H9 (cell line): ENCODE measurements at regions not wholly inside any gene's neighbourhood (a gene's known extent, or its start where the extent isn't known, plus 50 kb on each side); places are given as distances from the start of the nearest gene placed in this dataset.

Experiments
- DNase-seq: peaks from one replicate; pipeline ENCODE4 v3.0.0-alpha.2; 2017
- H2AFZ ChIP-seq: one replicate; pipeline ENCODE4 v1.6.1; 2013; ENCODE audit warnings: mild to moderate bottlenecking, low read length, control low read depth, moderate library complexity
- H2AK5ac ChIP-seq: 2 replicates; pipeline ENCODE4 v1.6.1; 2013; ENCODE audit warnings: low read length, control low read depth, mixed read lengths; ENCODE audit not compliant: insufficient read length
- H2BK120ac ChIP-seq: one replicate; pipeline ENCODE4 v1.6.1; 2013; ENCODE audit warnings: low read depth, mild to moderate bottlenecking, low read length, control low read depth, inconsistent platforms; ENCODE audit not compliant: poor library complexity, severe bottlenecking
- H2BK12ac ChIP-seq: 2 replicates; pipeline ENCODE4 v1.6.1; 2013; ENCODE audit warnings: low read length, control low read depth, mixed read lengths, low read depth; ENCODE audit not compliant: insufficient read length
- H2BK15ac ChIP-seq: 2 replicates; pipeline ENCODE4 v1.6.1; 2013; ENCODE audit warnings: low read depth, low read length, control low read depth
- H2BK20ac ChIP-seq: one replicate; pipeline ENCODE4 v1.6.1; 2013; ENCODE audit warnings: low read depth, mild to moderate bottlenecking, low read length, control low read depth, inconsistent platforms; ENCODE audit not compliant: poor library complexity, severe bottlenecking
- H2BK5ac ChIP-seq: 2 replicates; pipeline ENCODE4 v1.6.1; 2013; ENCODE audit warnings: low read length, control low read depth, mixed read lengths; ENCODE audit not compliant: insufficient read length
- H3K14ac ChIP-seq: 2 replicates; pipeline ENCODE4 v1.6.1; 2013; ENCODE audit warnings: low read length, control low read depth; ENCODE audit not compliant: insufficient read depth
- H3K18ac ChIP-seq: 2 replicates; pipeline ENCODE4 v1.6.1; 2013; ENCODE audit warnings: low read depth, mild to moderate bottlenecking, mixed read lengths, low read length, control low read depth; ENCODE audit not compliant: insufficient read length
- H3K23ac ChIP-seq: 2 replicates; pipeline ENCODE4 v1.6.1; 2013; ENCODE audit warnings: low read length, control low read depth, mixed read lengths, low read depth; ENCODE audit not compliant: insufficient read length
- H3K23me2 ChIP-seq: 2 replicates; pipeline ENCODE4 v1.6.1; 2013; ENCODE audit warnings: low read depth, mild to moderate bottlenecking, mixed read lengths, low read length, control low read depth; ENCODE audit not compliant: insufficient read length, poor library complexity, severe bottlenecking
- H3K27ac ChIP-seq: 2 replicates; pipeline ENCODE4 v1.5.1; 2013; ENCODE audit warnings: low read length, control low read depth, mixed read lengths, low read depth; ENCODE audit not compliant: insufficient read length
- H3K27me3 ChIP-seq: 2 replicates; pipeline ENCODE4 v1.6.1; 2013; ENCODE audit warnings: low read length, control low read depth, inconsistent platforms; ENCODE audit not compliant: insufficient read depth
- H3K4ac ChIP-seq: 2 replicates; pipeline ENCODE4 v1.6.1; 2013; ENCODE audit warnings: low read depth, mild to moderate bottlenecking, control low read depth, inconsistent platforms, low read length, moderate library complexity
- H3K4me1 ChIP-seq: 2 replicates; pipeline ENCODE4 v1.6.1; 2013; ENCODE audit warnings: low read length, control low read depth, inconsistent platforms; ENCODE audit not compliant: insufficient read depth
- H3K4me2 ChIP-seq: 2 replicates; pipeline ENCODE4 v1.6.1; 2013; ENCODE audit warnings: low read length, control low read depth, mixed read lengths; ENCODE audit not compliant: insufficient read length, insufficient read depth
- H3K56ac ChIP-seq: 2 replicates; pipeline ENCODE4 v1.6.1; 2013; ENCODE audit warnings: low read depth, mild to moderate bottlenecking, mixed read lengths, low read length, control low read depth; ENCODE audit not compliant: insufficient read length
- H3K79me1 ChIP-seq: 2 replicates; pipeline ENCODE4 v1.6.1; 2013; ENCODE audit warnings: low read depth, mild to moderate bottlenecking, moderate library complexity, low read length, control low read depth, inconsistent platforms; ENCODE audit not compliant: insufficient read depth, poor library complexity, severe bottlenecking
- H3K79me2 ChIP-seq: 2 replicates; pipeline ENCODE4 v1.6.1; 2013; ENCODE audit warnings: low read length, control low read depth, inconsistent platforms; ENCODE audit not compliant: insufficient read depth
- H3K9ac ChIP-seq: 2 replicates; pipeline ENCODE4 v1.6.1; 2013; ENCODE audit warnings: low read length, control low read depth, mixed read lengths; ENCODE audit not compliant: insufficient read length; ENCODE audit errors: extremely low read depth
- H3K9me3 ChIP-seq: one replicate; pipeline ENCODE4 v1.6.1; 2013; ENCODE audit warnings: low read depth, low read length, inconsistent platforms; ENCODE audit not compliant: control insufficient read depth
- H3T11ph ChIP-seq: one replicate; pipeline ENCODE4 v1.6.1; 2013; ENCODE audit warnings: mild to moderate bottlenecking, low read length, control low read depth, inconsistent platforms
- H4K20me1 ChIP-seq: one replicate; pipeline ENCODE4 v1.6.1; 2013; ENCODE audit not compliant: control insufficient read depth, insufficient read length, insufficient read depth
- H4K5ac ChIP-seq: 2 replicates; pipeline ENCODE4 v1.6.1; 2013; ENCODE audit warnings: low read depth, mild to moderate bottlenecking, mixed read lengths, low read length, control low read depth; ENCODE audit not compliant: insufficient read length
- H4K8ac ChIP-seq: replicated peaks from 2 replicates; pipeline ENCODE4 v1.6.1; 2013; ENCODE audit warnings: low read length, control low read depth, mixed read lengths, low read depth; ENCODE audit not compliant: insufficient read length
- H4K91ac ChIP-seq: 2 replicates; pipeline ENCODE4 v1.6.1; 2013; ENCODE audit warnings: low read depth, mild to moderate bottlenecking, moderate library complexity, mixed read lengths, low read length, control low read depth; ENCODE audit not compliant: insufficient read length
- H3K27ac Mint-ChIP-seq, 3 experiments: 2 replicates in 2 of 3; 3 replicates in 1 of 3; pipeline ENCODE4 v1.8.0; 2020 to 2021; ENCODE audit warnings: mixed read lengths in 3 of 3, mild to moderate bottlenecking in 1 of 3, moderate library complexity in 1 of 3
- H3K27me3 Mint-ChIP-seq: 2 replicates; pipeline ENCODE4 v1.8.0; 2021; ENCODE audit warnings: low read depth, mild to moderate bottlenecking, moderate library complexity, mixed read lengths
- H3K36me3 Mint-ChIP-seq, 3 experiments: 2 replicates in 2 of 3; 3 replicates in 1 of 3; pipeline ENCODE4 v1.8.0; 2020 to 2021; ENCODE audit warnings: low read depth in 3 of 3, mixed read lengths in 3 of 3; ENCODE audit not compliant: insufficient read depth in 1 of 3
- H3K4me1 Mint-ChIP-seq, 2 experiments: 2 replicates each; pipeline ENCODE4 v1.8.0; 2020; ENCODE audit warnings: mixed read lengths in 2 of 2
- H3K4me3 Mint-ChIP-seq, 2 experiments: 2 replicates in 1 of 2; 3 replicates in 1 of 2; pipeline ENCODE4 v1.8.0; 2020 to 2021; ENCODE audit warnings: mild to moderate bottlenecking in 2 of 2, mixed read lengths in 2 of 2, moderate library complexity in 1 of 2
- H3K9me3 Mint-ChIP-seq, 2 experiments: 2 replicates in 1 of 2; 3 replicates in 1 of 2; pipeline ENCODE4 v1.8.0; 2020; ENCODE audit warnings: mild to moderate bottlenecking in 2 of 2, mixed read lengths in 2 of 2, moderate library complexity in 1 of 2
- CTCF ChIP-seq: fragments of 200-600 bp; sonication (generic); conservative IDR thresholded peaks from 3 replicates; pipeline ENCODE4 v1.8.0; 2021; ENCODE audit warnings: antibody characterized with exemption, mild to moderate bottlenecking
- WGBS: extraction: QIAGEN DNeasy Blood & Tissue Kit; methylation state at CpG from one replicate; pipeline ENCODE4 v1.1.7; 2013; ENCODE audit warnings: missing lambda C conversion rate, low lambda C conversion rate, mixed read lengths; ENCODE audit not compliant: insufficient read length; ENCODE audit errors: extremely low coverage; 5-methylcytosine and 5-hydroxymethylcytosine counted together

- Histone ChIP-seq H3K4me1 (no peaks in the 10 kb centered on the region), H4K5ac (no peak overlapping the region), H4K20me1 (no peaks in the 10 kb centered on the region), H3K27ac (no peak overlapping the region), H2BK120ac (no peak overlapping the region), H2BK5ac (no peak overlapping the region), H3T11ph (no peak overlapping the region), H3K14ac (no peak overlapping the region), H4K8ac (no peak overlapping the region), H2BK15ac (no peak overlapping the region), H3K79me1 (no peaks in the 10 kb centered on the region), H3K4ac (no peak overlapping the region), H4K91ac (no peak overlapping the region), H2BK20ac (no peak overlapping the region), H2AK5ac (no peak overlapping the region), H3K23ac (no peak overlapping the region), H3K23me2 (no peaks in the 10 kb centered on the region), H3K27me3 (no peaks in the 10 kb centered on the region), H3K56ac (no peak overlapping the region), H3K9ac (no peak overlapping the region), H3K18ac (no peak overlapping the region), H2BK12ac (no peak overlapping the region), H3K9me3 (peaks cover 53% of the 10 kb centered on the region), H2AFZ (no peak overlapping the region), H3K79me2 (no peaks in the 10 kb centered on the region), H3K4me2 (no peak overlapping the region)
- Mint-ChIP-seq H3K4me1 (no peaks in the 10 kb centered on the region), H3K27ac (no peak overlapping the region), H3K36me3 (no peaks in the 10 kb centered on the region), H3K4me3 (no peak overlapping the region), H3K9me3 (peaks cover 51 to 60% of the 10 kb centered on the region in 2 experiments), H3K27me3 (peaks cover 3% of the 10 kb centered on the region)
- no peak for TF ChIP-seq CTCF
- no CpG with 5 or more reads among the region's 2 CpGs for WGBS
- no peak for DNase-seq
Observed at GRCh38 chrX:20432746-20433387, 166.2 kb upstream of the RPS6KA3 start.
